Endothelial cell of umbilical vein (primary cell): ENCODE measurements at regions not wholly inside any gene's neighbourhood (a gene's known extent, or its start where the extent isn't known, plus 50 kb on each side); places are given as distances from the start of the nearest gene placed in this dataset.

Experiments
- BruUV-seq: library from RNA; stranded (reverse); fragments of 400-500 nt; replicated peaks from 2 replicates; lab custom pipeline; 2021; lab: Mats Ljungman, UMichigan
- CTCF ChIA-PET: fragments of 300-600, 350-600 bp; sonication (Branson Sonifier 250); formaldehyde crosslinking; loops from one replicate; lab custom pipeline; 2021; ENCODE audit warnings: antibody characterized with exemption, inconsistent platforms; lab: Charles Lee
- POLR2A ChIA-PET: fragments of 300-600, 350-600 bp; sonication (Branson Sonifier 250); formaldehyde crosslinking; loops from one replicate; lab custom pipeline; 2021; ENCODE audit warnings: antibody characterized with exemption, inconsistent platforms; lab: Charles Lee
- DNase-seq: peaks from one replicate; pipeline ENCODE4 v3.0.0-alpha.2; 2011; ENCODE audit warnings: low read depth, low spot score
- FAIRE-seq: peaks from 2 replicates; lab custom pipeline; 2011; peaks lifted over from hg19 to GRCh38; lab: Jason Lieb, UNC
- H2AFZ ChIP-seq: 2 replicates; pipeline ENCODE4 v1.6.0; 2012; ENCODE audit warnings: low read depth, low read length, control low read depth, inconsistent platforms
- H3K27ac ChIP-seq: 2 replicates; pipeline ENCODE4 v1.5.1; 2011; ENCODE audit warnings: low read depth, mild to moderate bottlenecking, control low read depth, low read length, moderate library complexity; ENCODE audit not compliant: insufficient read depth
- H3K27me3 ChIP-seq, 2 experiments: 2 replicates each; pipeline versions ENCODE4 v1.6.0 to v1.6.1; 2011; ENCODE audit warnings: low read length in 2 of 2, mixed read lengths in 1 of 2; ENCODE audit not compliant: control insufficient read depth in 2 of 2, insufficient read depth in 2 of 2
- H3K36me3 ChIP-seq, 2 experiments: 2 replicates in 1 of 2; 3 replicates in 1 of 2; pipeline ENCODE4 v1.5.1; 2011; ENCODE audit warnings: low read length in 2 of 2, mild to moderate bottlenecking in 1 of 2, moderate library complexity in 1 of 2; ENCODE audit not compliant: control insufficient read depth in 2 of 2, insufficient read depth in 2 of 2; ENCODE audit errors: extremely low read depth in 1 of 2
- H3K4me1 ChIP-seq: 3 replicates; pipeline ENCODE4 v1.5.1; 2011; ENCODE audit warnings: mild to moderate bottlenecking, low read length; ENCODE audit not compliant: control insufficient read depth, insufficient read depth; ENCODE audit errors: extremely low read depth
- H3K4me2 ChIP-seq: 2 replicates; pipeline ENCODE4 v1.6.1; 2011; ENCODE audit warnings: low read length, control low read depth, mixed read lengths; ENCODE audit not compliant: insufficient read depth
- H3K4me3 ChIP-seq, 3 experiments: fragments of 200-600 bp in 1 of 3; sonication (generic), shearing (Covaris generic) in 1 of 3; replicated peaks in 1 of 3; 2 replicates each; pipeline ENCODE4 v1.5.1; 2011 to 2016; ENCODE audit warnings: control low read depth in 3 of 3, low read length in 3 of 3, mild to moderate bottlenecking in 2 of 3, inconsistent platforms in 1 of 3, low read depth in 1 of 3, moderate library complexity in 1 of 3; ENCODE audit not compliant: insufficient read depth in 1 of 3
- H3K79me2 ChIP-seq: 2 replicates; pipeline ENCODE4 v1.6.0; 2012; ENCODE audit warnings: low read length, inconsistent platforms; ENCODE audit not compliant: control insufficient read depth, insufficient read depth
- H3K9ac ChIP-seq: replicated peaks from 2 replicates; pipeline ENCODE3; 2011; ENCODE audit warnings: low read length, control low read depth; ENCODE audit not compliant: insufficient read depth; ENCODE audit errors: extremely low read depth
- H3K9me1 ChIP-seq: replicated peaks from 3 replicates; pipeline ENCODE4 v1.6.0; 2011; ENCODE audit warnings: mild to moderate bottlenecking, low read length; ENCODE audit not compliant: control insufficient read depth, insufficient read depth; ENCODE audit errors: extremely low read depth
- H3K9me3 ChIP-seq: replicated peaks from 2 replicates; pipeline ENCODE4 v1.5.1; 2012; ENCODE audit warnings: low read length, inconsistent platforms; ENCODE audit not compliant: control insufficient read depth, insufficient read depth
- H4K20me1 ChIP-seq: replicated peaks from 2 replicates; pipeline ENCODE3; 2011; ENCODE audit warnings: mild to moderate bottlenecking, low read length; ENCODE audit not compliant: control insufficient read depth, insufficient read depth; ENCODE audit errors: extremely low read depth
- CTCF ChIP-seq, 2 donors: IDR thresholded peaks; 1 replicate in 1 of 2; 2 replicates in 1 of 2; pipeline ENCODE4 v1.5.1; 2011; ENCODE audit warnings: low read length in 2 of 2, mild to moderate bottlenecking in 2 of 2, moderate library complexity in 2 of 2, control low read depth in 1 of 2, inconsistent platforms in 1 of 2, low read depth in 1 of 2; ENCODE audit not compliant: insufficient read depth in 1 of 2; ENCODE audit errors: extremely low read depth in 1 of 2
- EZH2 ChIP-seq: IDR thresholded peaks from 2 replicates; pipeline ENCODE4 v1.6.1; 2012; ENCODE audit warnings: borderline replicate concordance, low read depth, mild to moderate bottlenecking, moderate library complexity, low read length, inconsistent platforms; ENCODE audit not compliant: severe bottlenecking
- FOS ChIP-seq: IDR thresholded peaks from 2 replicates; pipeline ENCODE4 v1.6.1; 2011; ENCODE audit warnings: mild to moderate bottlenecking, low read length, moderate library complexity, borderline replicate concordance; ENCODE audit not compliant: insufficient read depth
- GATA2 ChIP-seq: IDR thresholded peaks from 2 replicates; pipeline ENCODE4 v1.7.0; 2011; ENCODE audit warnings: low read depth, mild to moderate bottlenecking, moderate library complexity, mixed read lengths, low read length; ENCODE audit not compliant: insufficient read length, insufficient read depth
- JUN ChIP-seq: IDR thresholded peaks from 2 replicates; pipeline ENCODE4 v1.6.1; 2011; ENCODE audit warnings: borderline replicate concordance, low read depth; ENCODE audit not compliant: insufficient read length, insufficient read depth
- MAX ChIP-seq: IDR thresholded peaks from 2 replicates; pipeline ENCODE4 v1.6.1; 2011; ENCODE audit not compliant: insufficient read depth, insufficient read length
- MYC ChIP-seq: IDR thresholded peaks from one replicate; pipeline ENCODE4 v1.6.1; 2011; ENCODE audit warnings: mild to moderate bottlenecking, low read depth, low read length
- POLR2A ChIP-seq: IDR thresholded peaks from 2 replicates; pipeline ENCODE4 v1.6.1; 2012; ENCODE audit warnings: low read depth, mild to moderate bottlenecking, control low read depth, low read length
- POLR2AphosphoS5 ChIP-seq: IDR thresholded peaks from 2 replicates; pipeline ENCODE4 v1.6.1; 2012; ENCODE audit warnings: low read depth, mild to moderate bottlenecking, control low read depth, low read length, moderate library complexity; ENCODE audit not compliant: insufficient read depth
- dilution Hi-C: fragments of 300-500 bp; cut with MboI; formaldehyde crosslinking; loops from one replicate; pipeline ENCODE4 v1.15.0; 2019; ENCODE audit warnings: low sequenced_read_pairs; ENCODE audit not compliant: extremely low pct_ligation_motif_present
- intact Hi-C: fragments of 100-400 bp; cut with micrococcal nuclease; formaldehyde crosslinking; loops from one replicate; pipeline ENCODE4 v1.10.0; 2022

GRCh38 chr1:81410941-81411340 lies 389.8 kb upstream of the ADGRL2 start:
- no peak overlapping the region for H3K27ac ChIP-seq
- no peak overlapping the region for H3K9ac ChIP-seq
- BruUV-seq, result no TSS peak
- no peak overlapping the region for H3K4me3 ChIP-seq
- no peaks in the 10 kb centered on the region for H3K36me3 ChIP-seq
- CTCF ChIA-PET, result no interaction called here
- no peaks in the 10 kb centered on the region for H3K27me3 ChIP-seq
- DNase-seq (no peak), FAIRE-seq (no peak)
- H3K9me1 ChIP-seq, result no peaks in the 10 kb centered on the region
- H3K9me3 ChIP-seq, result no peaks in the 10 kb centered on the region
- H3K4me2 ChIP-seq, result no peak overlapping the region
- no peaks in the 10 kb centered on the region for H4K20me1 ChIP-seq
- H3K79me2 ChIP-seq, result no peaks in the 10 kb centered on the region
- peaks cover 8% of the 10 kb centered on the region for H3K4me1 ChIP-seq
- TF ChIP-seq JUN, result no peak
- no peak for TF ChIP-seq MYC
- H2AFZ ChIP-seq, result no peak overlapping the region
- POLR2A ChIA-PET, result no interaction called here
- intact Hi-C loops (loop anchor here (5.0 kb wide), 1 partner anchor 136 kb away; no protein-coding TSS in a partner anchor), dilution Hi-C loops (no loop called here)

GRCh38 chr1:81410351-81410750 lies 390.4 kb upstream of the ADGRL2 start:
- no peaks in the 10 kb centered on the region for H3K9me1 ChIP-seq
- no peak overlapping the region for H3K4me2 ChIP-seq
- no peak for DNase-seq
- no TSS peak for BruUV-seq
- ChIA-PET CTCF (no interaction called here), POLR2A (no interaction called here)
- FAIRE-seq, result no peak
- H4K20me1 ChIP-seq, result no peaks in the 10 kb centered on the region
- no peak overlapping the region for H2AFZ ChIP-seq
- H3K79me2 ChIP-seq, result no peaks in the 10 kb centered on the region
- H3K9ac ChIP-seq, result no peak overlapping the region
- H3K9me3 ChIP-seq, result no peaks in the 10 kb centered on the region
- intact Hi-C loops (loop anchor here (5.0 kb wide), 1 partner anchor 137 kb away; no protein-coding TSS in a partner anchor), dilution Hi-C loops (no loop called here)
- TF ChIP-seq GATA2 (no peak), JUN (no peak), POLR2A (no peak), MAX (no peak), FOS (no peak), MYC (no peak), EZH2 (no peak), POLR2AphosphoS5 (no peak), CTCF (IDR thresholded peaks at IDR 0.05; ENCODE audit: extremely low read depth in 1 of 2, insufficient read depth in 1 of 2, low read depth in 1 of 2, low read length in 2 of 2) (no peak)
- H3K36me3 ChIP-seq, result no peaks in the 10 kb centered on the region
- no peak overlapping the region for H3K27ac ChIP-seq
- no peak overlapping the region for H3K4me3 ChIP-seq
- H3K4me1 ChIP-seq, result peaks cover 8% of the 10 kb centered on the region
- no peaks in the 10 kb centered on the region for H3K27me3 ChIP-seq
